ENCODE measurements at regions not wholly inside any gene's neighbourhood (a gene's known extent, or its start where the extent isn't known, plus 50 kb on each side); places are given as distances from the start of the nearest gene placed in this dataset.

DNA sequence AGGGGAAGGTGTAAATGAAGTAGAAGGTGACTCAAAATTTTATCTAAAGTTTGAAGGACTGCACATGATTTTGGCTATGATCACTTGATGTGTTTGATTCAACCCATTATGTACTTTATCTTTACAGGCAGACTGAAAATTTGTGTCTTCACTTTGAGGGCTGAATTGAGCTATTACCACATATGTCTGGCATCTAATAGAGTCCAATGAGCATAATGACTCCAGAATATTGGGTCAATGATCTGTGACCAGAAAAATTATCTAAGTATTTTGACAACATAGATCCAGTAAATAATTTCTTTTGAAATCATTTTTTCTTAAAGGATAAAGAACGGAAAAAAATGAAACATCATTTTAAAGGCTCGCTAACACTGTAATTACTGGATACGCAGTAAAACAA, 2810.0 kb downstream of the PCDH9 start:
- H3K9me3 Mint-ChIP-seq: no peaks in the 10 kb centered on the region
- H3K36me3 Mint-ChIP-seq (ENCODE audit: low read depth): no peaks in the 10 kb centered on the region
- no peak overlapping the region for H3K27ac ChIP-seq (ENCODE audit: low read depth)
- no peaks in the 10 kb centered on the region for H3K36me3 ChIP-seq (ENCODE audit: insufficient read depth)
- H4K20me1 ChIP-seq (replicated peaks; ENCODE audit: insufficient read depth): no peaks in the 10 kb centered on the region
- no peaks in the 10 kb centered on the region for H3K4me1 ChIP-seq (ENCODE audit: insufficient read depth)
- H2AFZ ChIP-seq: peak overlapping the region; percentile 4; the same call in 1 of the 2 replicates
- no peak overlapping the region for H3K4me3 Mint-ChIP-seq
- ATAC-seq: no peak
- H3K27me3 ChIP-seq (ENCODE audit: insufficient read depth): no peaks in the 10 kb centered on the region
- H3K79me2 ChIP-seq (replicated peaks; ENCODE audit: insufficient read depth): no peaks in the 10 kb centered on the region
- no peaks in the 10 kb centered on the region for H3K9me2 ChIP-seq (ENCODE audit: insufficient read depth)
- no peak overlapping the region for H3K4me3 ChIP-seq
- no peaks in the 10 kb centered on the region for H3F3A ChIP-seq (replicated peaks; ENCODE audit: low read depth)
- no peaks in the 10 kb centered on the region for H3K4me1 Mint-ChIP-seq
- H3K27me3 Mint-ChIP-seq (ENCODE audit: insufficient read depth, low read depth, poor library complexity): no peaks in the 10 kb centered on the region
- DNase-seq (ENCODE audit: low spot score): no peak
- TF ChIP-seq, protein P1, sequence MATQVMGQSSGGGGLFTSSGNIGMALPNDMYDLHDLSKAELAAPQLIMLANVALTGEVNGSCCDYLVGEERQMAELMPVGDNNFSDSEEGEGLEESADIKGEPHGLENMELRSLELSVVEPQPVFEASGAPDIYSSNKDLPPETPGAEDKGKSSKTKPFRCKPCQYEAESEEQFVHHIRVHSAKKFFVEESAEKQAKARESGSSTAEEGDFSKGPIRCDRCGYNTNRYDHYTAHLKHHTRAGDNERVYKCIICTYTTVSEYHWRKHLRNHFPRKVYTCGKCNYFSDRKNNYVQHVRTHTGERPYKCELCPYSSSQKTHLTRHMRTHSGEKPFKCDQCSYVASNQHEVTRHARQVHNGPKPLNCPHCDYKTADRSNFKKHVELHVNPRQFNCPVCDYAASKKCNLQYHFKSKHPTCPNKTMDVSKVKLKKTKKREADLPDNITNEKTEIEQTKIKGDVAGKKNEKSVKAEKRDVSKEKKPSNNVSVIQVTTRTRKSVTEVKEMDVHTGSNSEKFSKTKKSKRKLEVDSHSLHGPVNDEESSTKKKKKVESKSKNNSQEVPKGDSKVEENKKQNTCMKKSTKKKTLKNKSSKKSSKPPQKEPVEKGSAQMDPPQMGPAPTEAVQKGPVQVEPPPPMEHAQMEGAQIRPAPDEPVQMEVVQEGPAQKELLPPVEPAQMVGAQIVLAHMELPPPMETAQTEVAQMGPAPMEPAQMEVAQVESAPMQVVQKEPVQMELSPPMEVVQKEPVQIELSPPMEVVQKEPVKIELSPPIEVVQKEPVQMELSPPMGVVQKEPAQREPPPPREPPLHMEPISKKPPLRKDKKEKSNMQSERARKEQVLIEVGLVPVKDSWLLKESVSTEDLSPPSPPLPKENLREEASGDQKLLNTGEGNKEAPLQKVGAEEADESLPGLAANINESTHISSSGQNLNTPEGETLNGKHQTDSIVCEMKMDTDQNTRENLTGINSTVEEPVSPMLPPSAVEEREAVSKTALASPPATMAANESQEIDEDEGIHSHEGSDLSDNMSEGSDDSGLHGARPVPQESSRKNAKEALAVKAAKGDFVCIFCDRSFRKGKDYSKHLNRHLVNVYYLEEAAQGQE (IDR thresholded peaks at IDR 0.05; ENCODE audit: unreplicated experiment): no peak
- TF ChIP-seq EZH2 (IDR thresholded peaks at IDR 0.05; ENCODE audit: low read depth, unreplicated experiment) (no peak), STAT1 (IDR thresholded peaks at IDR 0.05; ENCODE audit: unreplicated experiment) (no peak), EZH2phosphoT487 (IDR thresholded peaks at IDR 0.05; ENCODE audit: unreplicated experiment) (no peak), JUNB (IDR thresholded peaks at IDR 0.05; ENCODE audit: unreplicated experiment) (no peak)
- TF ChIP-seq, protein P2, sequence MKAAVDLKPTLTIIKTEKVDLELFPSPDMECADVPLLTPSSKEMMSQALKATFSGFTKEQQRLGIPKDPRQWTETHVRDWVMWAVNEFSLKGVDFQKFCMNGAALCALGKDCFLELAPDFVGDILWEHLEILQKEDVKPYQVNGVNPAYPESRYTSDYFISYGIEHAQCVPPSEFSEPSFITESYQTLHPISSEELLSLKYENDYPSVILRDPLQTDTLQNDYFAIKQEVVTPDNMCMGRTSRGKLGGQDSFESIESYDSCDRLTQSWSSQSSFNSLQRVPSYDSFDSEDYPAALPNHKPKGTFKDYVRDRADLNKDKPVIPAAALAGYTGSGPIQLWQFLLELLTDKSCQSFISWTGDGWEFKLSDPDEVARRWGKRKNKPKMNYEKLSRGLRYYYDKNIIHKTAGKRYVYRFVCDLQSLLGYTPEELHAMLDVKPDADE (IDR thresholded peaks at IDR 0.05): no peak
- no peak overlapping the region for H3K4me2 ChIP-seq
- no peak overlapping the region for H3K27ac Mint-ChIP-seq

DNA sequence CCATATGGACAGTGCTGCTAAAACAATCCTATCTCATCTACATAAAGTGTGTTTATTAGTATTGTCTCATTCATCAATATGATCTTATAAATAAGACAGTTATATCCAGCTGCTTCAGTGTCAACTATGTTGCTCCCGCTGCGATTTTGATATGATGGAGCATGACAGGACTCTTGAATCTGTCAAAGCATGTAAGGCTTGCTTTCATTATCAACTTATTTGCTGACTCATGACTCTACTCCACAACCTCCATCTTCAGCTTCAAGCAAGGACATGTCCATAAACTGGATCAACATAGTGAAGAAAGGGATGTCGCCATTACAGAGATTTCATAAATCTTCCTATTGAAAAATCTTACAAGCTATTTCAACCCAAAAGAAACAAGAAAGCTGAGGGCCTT, 2812.6 kb downstream of the PCDH9 start:
- no peak overlapping the region for H3K4me3 ChIP-seq
- Mint-ChIP-seq H3K36me3 (ENCODE audit: low read depth) (no peaks in the 10 kb centered on the region), H3K4me3 (no peak overlapping the region), H3K4me1 (no peaks in the 10 kb centered on the region), H3K9me3 (no peaks in the 10 kb centered on the region), H3K27ac (no peak overlapping the region), H3K27me3 (ENCODE audit: insufficient read depth, low read depth, poor library complexity) (no peaks in the 10 kb centered on the region)
- no peaks in the 10 kb centered on the region for H3K9me2 ChIP-seq (ENCODE audit: insufficient read depth)
- no peaks in the 10 kb centered on the region for H3K27me3 ChIP-seq (ENCODE audit: insufficient read depth)
- TF ChIP-seq, protein P1 (IDR thresholded peaks at IDR 0.05; ENCODE audit: unreplicated experiment): no peak
- no peak overlapping the region for H2AFZ ChIP-seq
- H3K4me1 ChIP-seq (ENCODE audit: insufficient read depth): no peaks in the 10 kb centered on the region
- no peaks in the 10 kb centered on the region for H4K20me1 ChIP-seq (replicated peaks; ENCODE audit: insufficient read depth)
- no peaks in the 10 kb centered on the region for H3F3A ChIP-seq (replicated peaks; ENCODE audit: low read depth)
- no peaks in the 10 kb centered on the region for H3K36me3 ChIP-seq (ENCODE audit: insufficient read depth)
- DNase-seq (ENCODE audit: low spot score): no peak
- no peak overlapping the region for H3K27ac ChIP-seq (ENCODE audit: low read depth)
- H3K79me2 ChIP-seq (replicated peaks; ENCODE audit: insufficient read depth): no peaks in the 10 kb centered on the region
- no peak for ATAC-seq
- H3K4me2 ChIP-seq: no peak overlapping the region

Data from GM23338 (cell line).